ENCODE measurements at regions not wholly inside any gene's neighbourhood (a gene's known extent, or its start where the extent isn't known, plus 50 kb on each side); places are given as distances from the start of the nearest gene placed in this dataset.

DNA sequence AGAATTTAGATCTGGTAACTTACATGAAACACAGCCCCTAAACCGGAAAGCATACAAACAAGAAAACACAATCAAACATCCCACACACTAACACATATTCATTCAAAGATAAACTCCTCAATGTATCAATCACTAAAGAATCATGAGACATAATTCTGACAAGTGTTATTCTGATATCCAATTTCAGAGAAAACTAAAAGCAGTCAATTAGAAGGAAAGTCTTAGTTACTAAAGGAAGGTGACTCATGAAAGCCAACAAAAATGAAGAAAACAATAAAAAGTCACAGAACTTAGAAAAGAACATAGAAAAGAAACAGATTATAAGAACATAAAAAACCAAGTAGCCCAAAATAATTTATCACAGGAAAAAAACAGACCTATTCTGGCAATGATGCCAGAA, 57.2 kb downstream of the ZZZ3 start:
- Histone ChIP-seq H3K27me3 (no peaks in the 10 kb centered on the region), H3K4me3 (no peak overlapping the region), H3K36me3 (peaks cover 0 to 56% (median 30%) of the 10 kb centered on the region in 9 donors), H3K27ac (no peak overlapping the region), H3K9me3 (no peaks in the 10 kb centered on the region), H3K4me1 (peaks cover 0 to 12% (median 3%) of the 10 kb centered on the region in 12 donors)
- DNase-seq (no peak), ATAC-seq (no peak)
- TF ChIP-seq POLR2A (IDR thresholded peaks at IDR 0.05) = no peak
- TF ChIP-seq, protein P1, sequence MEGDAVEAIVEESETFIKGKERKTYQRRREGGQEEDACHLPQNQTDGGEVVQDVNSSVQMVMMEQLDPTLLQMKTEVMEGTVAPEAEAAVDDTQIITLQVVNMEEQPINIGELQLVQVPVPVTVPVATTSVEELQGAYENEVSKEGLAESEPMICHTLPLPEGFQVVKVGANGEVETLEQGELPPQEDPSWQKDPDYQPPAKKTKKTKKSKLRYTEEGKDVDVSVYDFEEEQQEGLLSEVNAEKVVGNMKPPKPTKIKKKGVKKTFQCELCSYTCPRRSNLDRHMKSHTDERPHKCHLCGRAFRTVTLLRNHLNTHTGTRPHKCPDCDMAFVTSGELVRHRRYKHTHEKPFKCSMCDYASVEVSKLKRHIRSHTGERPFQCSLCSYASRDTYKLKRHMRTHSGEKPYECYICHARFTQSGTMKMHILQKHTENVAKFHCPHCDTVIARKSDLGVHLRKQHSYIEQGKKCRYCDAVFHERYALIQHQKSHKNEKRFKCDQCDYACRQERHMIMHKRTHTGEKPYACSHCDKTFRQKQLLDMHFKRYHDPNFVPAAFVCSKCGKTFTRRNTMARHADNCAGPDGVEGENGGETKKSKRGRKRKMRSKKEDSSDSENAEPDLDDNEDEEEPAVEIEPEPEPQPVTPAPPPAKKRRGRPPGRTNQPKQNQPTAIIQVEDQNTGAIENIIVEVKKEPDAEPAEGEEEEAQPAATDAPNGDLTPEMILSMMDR (IDR thresholded peaks at IDR 0.05) = no peak
- WGBS, 4 donors = 96 to 100% (median 97%) methylated on average over 1 of the region's 1 CpG
- intact Hi-C loops (cut with DNase I) = no loop called here

DNA sequence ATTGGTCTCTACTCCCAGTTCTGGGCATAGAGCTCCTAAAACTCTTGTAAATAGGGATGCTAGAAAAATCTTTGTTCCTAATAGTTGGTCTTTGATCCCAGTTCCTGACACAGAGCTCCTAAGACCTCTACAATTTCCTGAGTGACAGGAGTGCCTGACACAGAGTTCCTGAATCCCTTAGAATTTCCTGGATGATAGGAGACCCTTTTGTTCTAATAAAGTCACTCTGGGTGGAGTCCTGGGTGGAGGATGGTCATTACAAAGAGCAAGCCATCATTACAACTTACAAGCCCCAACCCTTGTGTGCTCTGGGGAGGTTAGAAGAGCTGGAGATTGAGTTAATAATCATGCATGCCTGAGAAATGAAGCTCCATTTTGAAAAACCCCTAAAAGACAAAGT, 58.4 kb downstream of the ZZZ3 start:
- Histone ChIP-seq H3K36me3 (peaks cover 0 to 52% (median 22%) of the 10 kb centered on the region in 9 donors), H3K27ac (peak overlapping the region in 5 of 12 donors; percentile 8 to 73 (median 34)), H3K27me3 (no peaks in the 10 kb centered on the region), H3K4me1 (peaks cover 0 to 12% (median 3%) of the 10 kb centered on the region in 12 donors), H3K9me3 (no peaks in the 10 kb centered on the region), H3K4me3 (no peak overlapping the region)
- intact Hi-C loops (cut with DNase I) = no loop called here
- DNase-seq (no peak), ATAC-seq (peak; percentile 32 to 89 (median 70))
- TF ChIP-seq, protein P1 (IDR thresholded peaks at IDR 0.05) = no peak
- no peak for TF ChIP-seq POLR2A (IDR thresholded peaks at IDR 0.05)

DNA sequence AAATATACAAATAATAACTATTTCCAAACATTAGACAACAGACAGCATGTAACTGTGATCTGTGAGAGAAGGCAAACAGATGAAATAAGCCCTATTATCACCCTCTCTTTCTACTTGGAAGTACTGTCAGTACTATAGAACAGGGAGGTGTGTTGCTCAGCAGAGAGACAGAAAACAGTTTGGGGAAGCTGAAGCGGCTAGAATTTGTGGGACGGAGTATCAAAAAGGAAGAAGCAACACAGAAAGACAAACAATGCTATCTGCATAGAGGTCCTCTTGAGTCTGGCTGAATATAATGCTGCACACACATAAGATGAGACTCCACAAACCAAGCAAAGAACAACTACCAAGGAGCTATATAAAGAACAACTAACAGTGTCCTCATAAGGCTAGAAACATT, 59.4 kb downstream of the ZZZ3 start:
- Histone ChIP-seq H3K9me3 (no peaks in the 10 kb centered on the region), H3K4me1 (peaks cover 0 to 12% (median 3%) of the 10 kb centered on the region in 12 donors), H3K36me3 (peaks cover 0 to 48% (median 25%) of the 10 kb centered on the region in 9 donors), H3K27ac (peak overlapping the region in 1 of 12 donors; percentile 19), H3K27me3 (no peaks in the 10 kb centered on the region), H3K4me3 (no peak overlapping the region)
- DNase-seq (no peak), ATAC-seq (no peak)
- TF ChIP-seq POLR2A (IDR thresholded peaks at IDR 0.05) = no peak
- TF ChIP-seq, protein P1 (IDR thresholded peaks at IDR 0.05) = no peak
- intact Hi-C loops (cut with DNase I) = no loop called here
- WGBS, 4 donors = 74 to 85% (median 78%) methylated on average over 2 of the region's 2 CpGs

DNA sequence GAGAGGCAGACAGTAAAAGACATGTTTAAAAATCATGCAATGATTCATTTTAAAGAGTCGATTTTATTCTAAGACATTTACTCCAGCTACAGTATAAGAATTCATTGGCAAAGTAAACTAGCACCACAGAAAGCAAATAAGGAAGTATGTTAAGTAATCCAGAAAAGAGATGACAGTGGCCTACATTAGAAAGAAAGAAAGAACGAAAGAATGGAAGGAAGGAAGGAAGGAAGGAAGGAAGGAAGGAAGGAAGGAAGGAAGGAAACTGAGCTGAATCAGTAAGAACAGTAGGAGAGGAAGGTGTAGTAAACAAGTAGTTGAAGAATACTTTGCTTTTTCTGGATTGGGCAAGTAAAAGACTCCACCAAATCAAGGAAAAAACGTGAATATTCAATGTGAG, 62.2 kb downstream of the ZZZ3 start:
- Histone ChIP-seq H3K27me3 (no peaks in the 10 kb centered on the region), H3K4me3 (no peak overlapping the region), H3K27ac (no peak overlapping the region), H3K36me3 (peaks cover 0 to 39% (median 23%) of the 10 kb centered on the region in 9 donors), H3K9me3 (no peaks in the 10 kb centered on the region), H3K4me1 (peaks cover 0 to 12% (median 3%) of the 10 kb centered on the region in 12 donors)
- DNase-seq (no peak), ATAC-seq (no peak)
- 78 to 81% (median 80%) methylated on average over 3 of the region's 3 CpGs for WGBS, 4 donors
- intact Hi-C loops (cut with DNase I) = no loop called here
- no peak for TF ChIP-seq POLR2A (IDR thresholded peaks at IDR 0.05)
- TF ChIP-seq, protein P1 (IDR thresholded peaks at IDR 0.05) = no peak
